ENCODE measurements at regions not wholly inside any gene's neighbourhood (a gene's known extent, or its start where the extent isn't known, plus 50 kb on each side); places are given as distances from the start of the nearest gene placed in this dataset.

GRCh38 chr5:60516688-60517087 is 183.3 kb downstream of the DEPDC1B start:
- H3K9me3 ChIP-seq (ENCODE audit: low read length) = no peaks in the 10 kb centered on the region
- H3K36me3 ChIP-seq (replicated peaks in 1 of 2; ENCODE audit: control insufficient read depth in 1 of 2, insufficient read depth in 2 of 2, low read length in 2 of 2) = no peaks in the 10 kb centered on the region
- H2AFZ ChIP-seq (ENCODE audit: low read length) = no peak overlapping the region
- no peak overlapping the region for H3K4me2 ChIP-seq (ENCODE audit: low read depth, low read length)
- BruUV-seq (replicated peaks) = no TSS peak
- DNase-seq (ENCODE audit: low spot score) (no peak), FAIRE-seq (no peak), ATAC-seq (no peak)
- intact Hi-C loops (cut with micrococcal nuclease; ENCODE audit: unreplicated experiment) = no loop called here
- H3K27ac ChIP-seq (ENCODE audit: extremely low read length, insufficient read depth, low read length) = no peak overlapping the region
- in situ Hi-C loops (cut with HindIII; ENCODE audit: extremely low pct_ligation_motif_present, low pct_unique_long_range_greater_than_20kb) = no loop called here
- no peak overlapping the region for H3K4me3 ChIP-seq (replicated peaks in 1 of 3; ENCODE audit: insufficient read depth in 1 of 3, low read depth in 2 of 3, low read length in 3 of 3)
- no peak for TF ChIP-seq ZNF761 (CRISPR knock-in tag; conservative IDR thresholded peaks at IDR 0.05)
- TF ChIP-seq KLF13 (CRISPR knock-in tag; IDR thresholded peaks at IDR 0.05) = no peak
- no peak for TF ChIP-seq CREB1 (IDR thresholded peaks at IDR 0.05)
- TF ChIP-seq CREB1 (CRISPR knock-in tag; IDR thresholded peaks at IDR 0.05) = no peak
- no peak for TF ChIP-seq ZNF383 (CRISPR knock-in tag; IDR thresholded peaks at IDR 0.05; ENCODE audit: borderline replicate concordance)
- no peak for TF ChIP-seq STAT5B (CRISPR knock-in tag; IDR thresholded peaks at IDR 0.05)
- no peak for TF ChIP-seq ZNF207 (IDR thresholded peaks at IDR 0.05; ENCODE audit: borderline replicate concordance)
- TF ChIP-seq ZNF33B (CRISPR knock-in tag; IDR thresholded peaks at IDR 0.05) = no peak
- TF ChIP-seq NFKBIZ (CRISPR knock-in tag; IDR thresholded peaks at IDR 0.05) = no peak
- TF ChIP-seq MEIS1 (CRISPR knock-in tag; IDR thresholded peaks at IDR 0.05; ENCODE audit: borderline replicate concordance) = no peak
- TF ChIP-seq LCORL (IDR thresholded peaks at IDR 0.05) = no peak
- TF ChIP-seq LCORL (CRISPR knock-in tag; IDR thresholded peaks at IDR 0.05) = no peak
- TF ChIP-seq ZNF30 (CRISPR knock-in tag; IDR thresholded peaks at IDR 0.05) = no peak
- TF ChIP-seq PRDM4 (CRISPR knock-in tag; IDR thresholded peaks at IDR 0.05; ENCODE audit: borderline replicate concordance) = no peak
- TF ChIP-seq PRDM10 (CRISPR knock-in tag; IDR thresholded peaks at IDR 0.05; ENCODE audit: low read depth) = no peak
- TF ChIP-seq BRD4 (CRISPR knock-in tag; IDR thresholded peaks at IDR 0.05) = no peak
- no peak for TF ChIP-seq CBX5 (CRISPR knock-in tag; IDR thresholded peaks at IDR 0.05; ENCODE audit: borderline replicate concordance)
- no peak for TF ChIP-seq SMYD3 (CRISPR knock-in tag; IDR thresholded peaks at IDR 0.05)
- no peak for TF ChIP-seq ZSCAN5A (CRISPR knock-in tag; IDR thresholded peaks at IDR 0.05; ENCODE audit: borderline replicate concordance)
- H3K9ac ChIP-seq (ENCODE audit: insufficient read depth, low read depth, low read length) = no peak overlapping the region
- peaks cover 17% of the 10 kb centered on the region for H3K4me1 ChIP-seq (ENCODE audit: insufficient read depth, low read length)
- H4K20me1 ChIP-seq (ENCODE audit: insufficient read depth, low read length) = no peaks in the 10 kb centered on the region
- no peaks in the 10 kb centered on the region for H3K79me2 ChIP-seq (ENCODE audit: insufficient read depth, low read length)
- WGBS (ENCODE audit: low lambda C conversion rate) = 96% methylated on average over 2 of the region's 2 CpGs
- POLR2A ChIA-PET = no interaction called here
- CTCF ChIA-PET (ENCODE audit: low intra/inter-chr PET ratio, low total read pairs) = no interaction called here
- H3K27me3 ChIP-seq (ENCODE audit: control insufficient read depth in 1 of 2, insufficient read depth in 2 of 2, low read length in 2 of 2) = no peaks in the 10 kb centered on the region
